ENCODE measurements at regions not wholly inside any gene's neighbourhood (a gene's known extent, or its start where the extent isn't known, plus 50 kb on each side); places are given as distances from the start of the nearest gene placed in this dataset.
A peak's percentile ranks its signal among the peaks of the same experiment; 100 is the strongest.

DNA sequence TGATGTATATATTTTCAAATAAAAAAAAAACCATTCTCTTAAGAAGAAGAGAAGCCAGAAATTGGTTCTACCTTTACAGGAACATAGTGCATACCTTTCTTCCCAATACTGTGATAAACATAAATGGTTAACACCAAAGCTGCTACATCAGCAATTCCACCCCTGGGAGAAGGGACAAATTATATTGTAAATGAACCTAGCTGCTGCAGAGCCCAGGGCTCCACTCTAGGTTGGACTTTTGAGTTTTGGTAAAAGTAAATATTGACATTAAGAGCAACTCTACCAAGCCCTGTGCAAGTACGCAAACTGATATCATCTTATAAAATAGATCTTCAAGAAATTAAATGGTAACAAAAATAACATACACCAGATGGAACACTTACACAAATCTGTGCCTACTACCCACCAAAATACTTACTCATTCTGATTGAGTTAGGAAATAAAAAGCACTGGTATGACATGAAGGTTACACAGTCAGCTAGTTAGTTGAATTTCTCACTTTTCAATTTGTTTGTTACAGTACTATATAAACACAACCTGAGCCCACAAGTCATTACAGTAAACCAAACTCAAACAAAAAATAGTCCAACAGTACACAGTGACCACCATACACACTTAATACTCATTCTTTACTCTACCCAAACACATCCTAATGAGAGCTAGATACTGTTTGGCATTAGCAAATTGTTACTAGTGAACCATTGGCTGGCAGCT lies 223.3 kb upstream of the HEY2 start:
- H3K4me1 ChIP-seq (ENCODE audit: control insufficient read depth in 5 of 5, insufficient read depth in 5 of 5, low read length in 5 of 5), result peaks cover 0 to 8% (median 2%) of the 10 kb centered on the region in 5 donors
- H3K4me3 ChIP-seq, result no peak overlapping the region
- no peak overlapping the region for H3K27ac ChIP-seq (ENCODE audit: low read depth in 1 of 2, low read length in 1 of 2)
- peaks cover 0 to 2% (median 0%) of the 10 kb centered on the region in 4 donors for H3K9me3 ChIP-seq (ENCODE audit: control insufficient read depth in 4 of 4, insufficient read depth in 3 of 4, low read length in 3 of 4)
- H3K27me3 ChIP-seq (ENCODE audit: control insufficient read depth in 3 of 3, insufficient read depth in 3 of 3, low read length in 2 of 3), result no peaks in the 10 kb centered on the region
- TF ChIP-seq, protein P1, sequence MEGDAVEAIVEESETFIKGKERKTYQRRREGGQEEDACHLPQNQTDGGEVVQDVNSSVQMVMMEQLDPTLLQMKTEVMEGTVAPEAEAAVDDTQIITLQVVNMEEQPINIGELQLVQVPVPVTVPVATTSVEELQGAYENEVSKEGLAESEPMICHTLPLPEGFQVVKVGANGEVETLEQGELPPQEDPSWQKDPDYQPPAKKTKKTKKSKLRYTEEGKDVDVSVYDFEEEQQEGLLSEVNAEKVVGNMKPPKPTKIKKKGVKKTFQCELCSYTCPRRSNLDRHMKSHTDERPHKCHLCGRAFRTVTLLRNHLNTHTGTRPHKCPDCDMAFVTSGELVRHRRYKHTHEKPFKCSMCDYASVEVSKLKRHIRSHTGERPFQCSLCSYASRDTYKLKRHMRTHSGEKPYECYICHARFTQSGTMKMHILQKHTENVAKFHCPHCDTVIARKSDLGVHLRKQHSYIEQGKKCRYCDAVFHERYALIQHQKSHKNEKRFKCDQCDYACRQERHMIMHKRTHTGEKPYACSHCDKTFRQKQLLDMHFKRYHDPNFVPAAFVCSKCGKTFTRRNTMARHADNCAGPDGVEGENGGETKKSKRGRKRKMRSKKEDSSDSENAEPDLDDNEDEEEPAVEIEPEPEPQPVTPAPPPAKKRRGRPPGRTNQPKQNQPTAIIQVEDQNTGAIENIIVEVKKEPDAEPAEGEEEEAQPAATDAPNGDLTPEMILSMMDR (IDR thresholded peaks at IDR 0.05; ENCODE audit: control extremely low read depth, extremely low read depth), result no peak
- WGBS, 2 donors, result 0 to 42% methylated on average over 1 of the region's 1 CpG
- DNase-seq (no peak), ATAC-seq (ENCODE audit: insufficient read depth, low FRiP score) (no peak)
- no peaks in the 10 kb centered on the region for H3K36me3 ChIP-seq (ENCODE audit: control insufficient read depth in 4 of 4, insufficient read depth in 4 of 4, low read length in 4 of 4)
- H3K9ac ChIP-seq (ENCODE audit: insufficient read depth in 1 of 2, low read length in 2 of 2), result no peak overlapping the region

DNA sequence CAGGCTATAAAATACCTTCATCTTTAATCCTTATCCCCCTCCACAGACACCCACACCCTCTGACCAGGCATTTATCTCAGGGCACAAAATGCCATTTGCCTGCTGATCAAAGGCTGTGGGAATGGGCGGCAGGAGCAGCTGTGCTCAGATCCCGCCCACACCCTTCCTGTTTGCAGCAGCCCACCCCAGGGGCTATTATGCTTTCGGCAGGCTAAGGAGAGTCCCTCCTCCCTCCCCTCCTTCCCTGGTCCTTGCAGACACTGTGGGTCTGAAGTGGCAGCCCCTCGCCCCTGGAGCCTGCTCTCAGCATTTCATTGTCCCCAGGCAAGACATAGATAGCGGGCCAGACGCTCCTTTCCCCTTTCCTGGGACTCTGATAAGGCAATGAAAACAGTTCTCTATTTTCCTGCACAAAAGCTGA lies 220.8 kb upstream of the HEY2 start:
- ATAC-seq (ENCODE audit: insufficient read depth, low FRiP score), result no peak
- Histone ChIP-seq H3K9me3 (ENCODE audit: control insufficient read depth in 4 of 4, insufficient read depth in 3 of 4, low read length in 3 of 4) (peaks cover 0 to 2% (median 0%) of the 10 kb centered on the region in 4 donors), H3K4me1 (ENCODE audit: control insufficient read depth in 5 of 5, insufficient read depth in 5 of 5, low read length in 5 of 5) (peaks cover 0 to 9% (median 2%) of the 10 kb centered on the region in 5 donors), H3K36me3 (ENCODE audit: control insufficient read depth in 4 of 4, insufficient read depth in 4 of 4, low read length in 4 of 4) (no peaks in the 10 kb centered on the region), H3K27ac (ENCODE audit: low read depth in 1 of 2, low read length in 1 of 2) (no peak overlapping the region), H3K27me3 (ENCODE audit: control insufficient read depth in 3 of 3, insufficient read depth in 3 of 3, low read length in 2 of 3) (peaks cover 0 to 4% (median 0%) of the 10 kb centered on the region in 3 donors), H3K9ac (ENCODE audit: insufficient read depth in 1 of 2, low read length in 2 of 2) (no peak overlapping the region), H3K4me3 (no peak overlapping the region)
- WGBS, 2 donors, result 44 to 50% methylated on average over 6 of the region's 6 CpGs
- TF ChIP-seq, protein P1 (IDR thresholded peaks at IDR 0.05; ENCODE audit: control extremely low read depth, extremely low read depth), result no peak
- peak in 2 of 3 donors; percentile 6 to 10 for DNase-seq

DNA sequence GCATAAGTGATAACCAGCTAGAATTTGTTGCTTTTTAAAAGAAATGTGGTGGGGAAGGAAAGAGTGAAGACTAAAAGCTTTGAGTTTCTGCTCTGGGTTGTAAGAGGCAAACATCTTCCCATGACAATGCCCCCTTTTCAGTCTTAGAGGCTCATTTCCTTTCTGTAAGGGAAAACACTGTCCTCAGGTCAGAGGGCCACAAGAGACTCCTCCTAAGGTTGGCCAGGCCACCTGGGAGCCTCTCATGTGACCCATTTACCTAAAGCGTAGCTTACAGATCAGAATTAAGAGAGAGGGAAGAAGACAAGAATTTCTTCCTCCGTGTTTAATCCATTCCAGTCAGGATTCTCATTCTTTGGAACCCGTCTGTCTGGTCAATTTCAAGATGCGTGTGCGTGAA lies 220.4 kb upstream of the HEY2 start:
- Histone ChIP-seq H3K9me3 (ENCODE audit: control insufficient read depth in 4 of 4, insufficient read depth in 3 of 4, low read length in 3 of 4) (peaks cover 0 to 2% (median 0%) of the 10 kb centered on the region in 4 donors), H3K27me3 (ENCODE audit: control insufficient read depth in 3 of 3, insufficient read depth in 3 of 3, low read length in 2 of 3) (peaks cover 0 to 8% (median 0%) of the 10 kb centered on the region in 3 donors), H3K4me3 (no peak overlapping the region), H3K36me3 (ENCODE audit: control insufficient read depth in 4 of 4, insufficient read depth in 4 of 4, low read length in 4 of 4) (no peaks in the 10 kb centered on the region), H3K27ac (ENCODE audit: low read depth in 1 of 2, low read length in 1 of 2) (no peak overlapping the region), H3K9ac (ENCODE audit: insufficient read depth in 1 of 2, low read length in 2 of 2) (no peak overlapping the region), H3K4me1 (ENCODE audit: control insufficient read depth in 5 of 5, insufficient read depth in 5 of 5, low read length in 5 of 5) (peaks cover 0 to 12% (median 2%) of the 10 kb centered on the region in 5 donors)
- WGBS, 2 donors, result 70 to 79% methylated on average over 5 of the region's 5 CpGs
- ATAC-seq (ENCODE audit: insufficient read depth, low FRiP score) (no peak), DNase-seq (no peak)
- TF ChIP-seq, protein P1 (IDR thresholded peaks at IDR 0.05; ENCODE audit: control extremely low read depth, extremely low read depth), result no peak
